H9 (cell line): ENCODE measurements at regions not wholly inside any gene's neighbourhood (a gene's known extent, or its start where the extent isn't known, plus 50 kb on each side); places are given as distances from the start of the nearest gene placed in this dataset.

Experiments used
- DNase-seq: peaks from one replicate; pipeline ENCODE4 v3.0.0-alpha.2; 2017
- H2AFZ ChIP-seq: one replicate; pipeline ENCODE4 v1.6.1; 2013; ENCODE audit warnings: mild to moderate bottlenecking, low read length, control low read depth, moderate library complexity
- H2AK5ac ChIP-seq: 2 replicates; pipeline ENCODE4 v1.6.1; 2013; ENCODE audit warnings: low read length, control low read depth, mixed read lengths; ENCODE audit not compliant: insufficient read length
- H2BK120ac ChIP-seq: one replicate; pipeline ENCODE4 v1.6.1; 2013; ENCODE audit warnings: low read depth, mild to moderate bottlenecking, low read length, control low read depth, inconsistent platforms; ENCODE audit not compliant: poor library complexity, severe bottlenecking
- H2BK12ac ChIP-seq: 2 replicates; pipeline ENCODE4 v1.6.1; 2013; ENCODE audit warnings: low read length, control low read depth, mixed read lengths, low read depth; ENCODE audit not compliant: insufficient read length
- H2BK15ac ChIP-seq: 2 replicates; pipeline ENCODE4 v1.6.1; 2013; ENCODE audit warnings: low read depth, low read length, control low read depth
- H2BK20ac ChIP-seq: one replicate; pipeline ENCODE4 v1.6.1; 2013; ENCODE audit warnings: low read depth, mild to moderate bottlenecking, low read length, control low read depth, inconsistent platforms; ENCODE audit not compliant: poor library complexity, severe bottlenecking
- H2BK5ac ChIP-seq: 2 replicates; pipeline ENCODE4 v1.6.1; 2013; ENCODE audit warnings: low read length, control low read depth, mixed read lengths; ENCODE audit not compliant: insufficient read length
- H3K14ac ChIP-seq: 2 replicates; pipeline ENCODE4 v1.6.1; 2013; ENCODE audit warnings: low read length, control low read depth; ENCODE audit not compliant: insufficient read depth
- H3K18ac ChIP-seq: 2 replicates; pipeline ENCODE4 v1.6.1; 2013; ENCODE audit warnings: low read depth, mild to moderate bottlenecking, mixed read lengths, low read length, control low read depth; ENCODE audit not compliant: insufficient read length
- H3K23ac ChIP-seq: 2 replicates; pipeline ENCODE4 v1.6.1; 2013; ENCODE audit warnings: low read length, control low read depth, mixed read lengths, low read depth; ENCODE audit not compliant: insufficient read length
- H3K23me2 ChIP-seq: 2 replicates; pipeline ENCODE4 v1.6.1; 2013; ENCODE audit warnings: low read depth, mild to moderate bottlenecking, mixed read lengths, low read length, control low read depth; ENCODE audit not compliant: insufficient read length, poor library complexity, severe bottlenecking
- H3K27ac ChIP-seq: 2 replicates; pipeline ENCODE4 v1.5.1; 2013; ENCODE audit warnings: low read length, control low read depth, mixed read lengths, low read depth; ENCODE audit not compliant: insufficient read length
- H3K27me3 ChIP-seq: 2 replicates; pipeline ENCODE4 v1.6.1; 2013; ENCODE audit warnings: low read length, control low read depth, inconsistent platforms; ENCODE audit not compliant: insufficient read depth
- H3K4ac ChIP-seq: 2 replicates; pipeline ENCODE4 v1.6.1; 2013; ENCODE audit warnings: low read depth, mild to moderate bottlenecking, control low read depth, inconsistent platforms, low read length, moderate library complexity
- H3K4me1 ChIP-seq: 2 replicates; pipeline ENCODE4 v1.6.1; 2013; ENCODE audit warnings: low read length, control low read depth, inconsistent platforms; ENCODE audit not compliant: insufficient read depth
- H3K4me2 ChIP-seq: 2 replicates; pipeline ENCODE4 v1.6.1; 2013; ENCODE audit warnings: low read length, control low read depth, mixed read lengths; ENCODE audit not compliant: insufficient read length, insufficient read depth
- H3K56ac ChIP-seq: 2 replicates; pipeline ENCODE4 v1.6.1; 2013; ENCODE audit warnings: low read depth, mild to moderate bottlenecking, mixed read lengths, low read length, control low read depth; ENCODE audit not compliant: insufficient read length
- H3K79me1 ChIP-seq: 2 replicates; pipeline ENCODE4 v1.6.1; 2013; ENCODE audit warnings: low read depth, mild to moderate bottlenecking, moderate library complexity, low read length, control low read depth, inconsistent platforms; ENCODE audit not compliant: insufficient read depth, poor library complexity, severe bottlenecking
- H3K79me2 ChIP-seq: 2 replicates; pipeline ENCODE4 v1.6.1; 2013; ENCODE audit warnings: low read length, control low read depth, inconsistent platforms; ENCODE audit not compliant: insufficient read depth
- H3K9ac ChIP-seq: 2 replicates; pipeline ENCODE4 v1.6.1; 2013; ENCODE audit warnings: low read length, control low read depth, mixed read lengths; ENCODE audit not compliant: insufficient read length; ENCODE audit errors: extremely low read depth
- H3K9me3 ChIP-seq: one replicate; pipeline ENCODE4 v1.6.1; 2013; ENCODE audit warnings: low read depth, low read length, inconsistent platforms; ENCODE audit not compliant: control insufficient read depth
- H3T11ph ChIP-seq: one replicate; pipeline ENCODE4 v1.6.1; 2013; ENCODE audit warnings: mild to moderate bottlenecking, low read length, control low read depth, inconsistent platforms
- H4K20me1 ChIP-seq: one replicate; pipeline ENCODE4 v1.6.1; 2013; ENCODE audit not compliant: control insufficient read depth, insufficient read length, insufficient read depth
- H4K5ac ChIP-seq: 2 replicates; pipeline ENCODE4 v1.6.1; 2013; ENCODE audit warnings: low read depth, mild to moderate bottlenecking, mixed read lengths, low read length, control low read depth; ENCODE audit not compliant: insufficient read length
- H4K8ac ChIP-seq: replicated peaks from 2 replicates; pipeline ENCODE4 v1.6.1; 2013; ENCODE audit warnings: low read length, control low read depth, mixed read lengths, low read depth; ENCODE audit not compliant: insufficient read length
- H4K91ac ChIP-seq: 2 replicates; pipeline ENCODE4 v1.6.1; 2013; ENCODE audit warnings: low read depth, mild to moderate bottlenecking, moderate library complexity, mixed read lengths, low read length, control low read depth; ENCODE audit not compliant: insufficient read length
- H3K27ac Mint-ChIP-seq, 3 experiments: 2 replicates in 2 of 3; 3 replicates in 1 of 3; pipeline ENCODE4 v1.8.0; 2020 to 2021; ENCODE audit warnings: mixed read lengths in 3 of 3, mild to moderate bottlenecking in 1 of 3, moderate library complexity in 1 of 3
- H3K27me3 Mint-ChIP-seq: 2 replicates; pipeline ENCODE4 v1.8.0; 2021; ENCODE audit warnings: low read depth, mild to moderate bottlenecking, moderate library complexity, mixed read lengths
- H3K36me3 Mint-ChIP-seq, 3 experiments: 2 replicates in 2 of 3; 3 replicates in 1 of 3; pipeline ENCODE4 v1.8.0; 2020 to 2021; ENCODE audit warnings: low read depth in 3 of 3, mixed read lengths in 3 of 3; ENCODE audit not compliant: insufficient read depth in 1 of 3
- H3K4me1 Mint-ChIP-seq, 2 experiments: 2 replicates each; pipeline ENCODE4 v1.8.0; 2020; ENCODE audit warnings: mixed read lengths in 2 of 2
- H3K4me3 Mint-ChIP-seq, 2 experiments: 2 replicates in 1 of 2; 3 replicates in 1 of 2; pipeline ENCODE4 v1.8.0; 2020 to 2021; ENCODE audit warnings: mild to moderate bottlenecking in 2 of 2, mixed read lengths in 2 of 2, moderate library complexity in 1 of 2
- H3K9me3 Mint-ChIP-seq, 2 experiments: 2 replicates in 1 of 2; 3 replicates in 1 of 2; pipeline ENCODE4 v1.8.0; 2020; ENCODE audit warnings: mild to moderate bottlenecking in 2 of 2, mixed read lengths in 2 of 2, moderate library complexity in 1 of 2
- WGBS: extraction: QIAGEN DNeasy Blood & Tissue Kit; methylation state at CpG from one replicate; pipeline ENCODE4 v1.1.7; 2013; ENCODE audit warnings: missing lambda C conversion rate, low lambda C conversion rate, mixed read lengths; ENCODE audit not compliant: insufficient read length; ENCODE audit errors: extremely low coverage; 5-methylcytosine and 5-hydroxymethylcytosine counted together
- TF ChIP-seq, protein P1 (sequence below): fragments of 200-600 bp; sonication (generic); conservative IDR thresholded peaks from 3 replicates; pipeline ENCODE4 v1.8.0; 2021; ENCODE audit warnings: antibody characterized with exemption, mild to moderate bottlenecking

DNA sequence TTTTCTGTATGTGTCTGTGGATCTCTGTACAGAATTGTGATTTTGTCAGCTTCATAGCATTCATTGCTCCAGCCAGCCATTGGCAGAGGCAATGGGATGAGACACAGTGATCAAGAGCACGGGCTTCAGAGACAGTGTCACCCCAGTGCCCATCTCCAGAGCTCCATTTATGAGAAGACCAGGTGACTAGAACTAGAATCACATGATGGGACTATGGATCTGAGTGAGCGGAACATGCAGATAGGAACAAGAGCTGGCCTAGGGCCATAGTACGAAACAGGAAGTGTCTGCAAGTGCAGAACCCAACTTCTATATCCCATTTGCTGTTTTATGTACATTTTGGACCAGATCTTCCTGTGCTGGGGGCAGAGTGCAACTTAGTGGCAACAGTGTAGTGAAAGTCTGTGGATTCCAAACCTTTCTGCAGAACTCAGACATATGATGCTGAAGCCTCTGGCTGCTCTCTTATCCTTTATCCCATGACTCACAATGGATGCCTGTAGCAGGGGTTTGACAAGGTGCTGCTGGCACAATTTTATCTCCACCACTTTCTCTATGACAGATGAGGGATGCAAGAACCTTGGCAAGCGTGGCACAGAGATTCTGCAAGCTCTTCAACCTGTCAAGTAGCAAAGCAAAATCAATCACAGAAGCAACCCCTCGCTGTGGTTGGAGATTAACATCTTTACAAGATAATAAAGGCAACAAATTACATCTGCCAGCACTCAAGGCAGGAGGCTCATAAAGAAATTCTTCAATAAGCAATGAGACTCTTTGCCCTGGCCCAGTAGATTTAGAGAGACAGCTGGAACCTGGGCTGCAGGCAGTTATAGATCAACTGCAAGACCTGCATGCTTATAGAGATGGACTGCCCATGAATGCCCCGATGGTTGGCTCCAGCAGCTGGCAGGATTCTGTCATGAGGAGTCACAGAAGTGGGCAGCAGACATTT is 681.3 kb downstream of the TNS3 start:
- Histone ChIP-seq H3K18ac (no peak overlapping the region), H2BK15ac (no peak overlapping the region), H3T11ph (no peak overlapping the region), H3K56ac (no peak overlapping the region), H3K23me2 (no peaks in the 10 kb centered on the region), H3K4me1 (no peaks in the 10 kb centered on the region), H4K91ac (no peak overlapping the region), H3K27ac (no peak overlapping the region), H2BK12ac (no peak overlapping the region), H3K9me3 (no peaks in the 10 kb centered on the region), H4K20me1 (no peaks in the 10 kb centered on the region), H2BK5ac (no peak overlapping the region), H4K5ac (no peak overlapping the region), H3K14ac (no peak overlapping the region), H3K23ac (no peak overlapping the region), H2AFZ (no peak overlapping the region), H3K79me2 (no peaks in the 10 kb centered on the region), H3K4me2 (no peak overlapping the region), H3K79me1 (no peaks in the 10 kb centered on the region), H4K8ac (no peak overlapping the region), H3K9ac (no peak overlapping the region), H3K4ac (no peak overlapping the region), H2BK120ac (no peak overlapping the region), H2BK20ac (no peak overlapping the region), H3K27me3 (no peaks in the 10 kb centered on the region), H2AK5ac (no peak overlapping the region)
- H3K27ac Mint-ChIP-seq: no peak overlapping the region; a peak in 1 of 7 replicates
- no peaks in the 10 kb centered on the region; a peak in 1 of 7 replicates for H3K36me3 Mint-ChIP-seq
- no peaks in the 10 kb centered on the region for H3K27me3 Mint-ChIP-seq
- no peak for DNase-seq
- peaks cover 2 to 7% of the 10 kb centered on the region in 2 experiments; a peak in 2 of 5 replicates for H3K9me3 Mint-ChIP-seq
- no CpG with 5 or more reads among the region's 6 CpGs for WGBS
- no peak overlapping the region for H3K4me3 Mint-ChIP-seq
- TF ChIP-seq, protein P1, sequence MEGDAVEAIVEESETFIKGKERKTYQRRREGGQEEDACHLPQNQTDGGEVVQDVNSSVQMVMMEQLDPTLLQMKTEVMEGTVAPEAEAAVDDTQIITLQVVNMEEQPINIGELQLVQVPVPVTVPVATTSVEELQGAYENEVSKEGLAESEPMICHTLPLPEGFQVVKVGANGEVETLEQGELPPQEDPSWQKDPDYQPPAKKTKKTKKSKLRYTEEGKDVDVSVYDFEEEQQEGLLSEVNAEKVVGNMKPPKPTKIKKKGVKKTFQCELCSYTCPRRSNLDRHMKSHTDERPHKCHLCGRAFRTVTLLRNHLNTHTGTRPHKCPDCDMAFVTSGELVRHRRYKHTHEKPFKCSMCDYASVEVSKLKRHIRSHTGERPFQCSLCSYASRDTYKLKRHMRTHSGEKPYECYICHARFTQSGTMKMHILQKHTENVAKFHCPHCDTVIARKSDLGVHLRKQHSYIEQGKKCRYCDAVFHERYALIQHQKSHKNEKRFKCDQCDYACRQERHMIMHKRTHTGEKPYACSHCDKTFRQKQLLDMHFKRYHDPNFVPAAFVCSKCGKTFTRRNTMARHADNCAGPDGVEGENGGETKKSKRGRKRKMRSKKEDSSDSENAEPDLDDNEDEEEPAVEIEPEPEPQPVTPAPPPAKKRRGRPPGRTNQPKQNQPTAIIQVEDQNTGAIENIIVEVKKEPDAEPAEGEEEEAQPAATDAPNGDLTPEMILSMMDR: no peak
- peaks cover 0 to 3% of the 10 kb centered on the region in 2 experiments; a peak in 1 of 4 replicates for H3K4me1 Mint-ChIP-seq
